Adipose tissue (tissue), 3 donors: ENCODE measurements at regions not wholly inside any gene's neighbourhood (a gene's known extent, or its start where the extent isn't known, plus 50 kb on each side); places are given as distances from the start of the nearest gene placed in this dataset.

Experiments used
- H3K27ac ChIP-seq: one replicate; pipeline ENCODE4 v1.5.1; 2013; ENCODE audit warnings: low read depth, low read length
- WGBS, 3 donors: extraction: QIAGEN DNeasy Blood & Tissue Kit; methylation state at CpG; one replicate each; pipeline ENCODE4 v1.1.7; 2013; 5-methylcytosine and 5-hydroxymethylcytosine counted together
- donor health status: healthy with polysubstance abuse.
- donor health status: Bipolar disorder and iron deficiency.
- donor health status: healthy.

DNA sequence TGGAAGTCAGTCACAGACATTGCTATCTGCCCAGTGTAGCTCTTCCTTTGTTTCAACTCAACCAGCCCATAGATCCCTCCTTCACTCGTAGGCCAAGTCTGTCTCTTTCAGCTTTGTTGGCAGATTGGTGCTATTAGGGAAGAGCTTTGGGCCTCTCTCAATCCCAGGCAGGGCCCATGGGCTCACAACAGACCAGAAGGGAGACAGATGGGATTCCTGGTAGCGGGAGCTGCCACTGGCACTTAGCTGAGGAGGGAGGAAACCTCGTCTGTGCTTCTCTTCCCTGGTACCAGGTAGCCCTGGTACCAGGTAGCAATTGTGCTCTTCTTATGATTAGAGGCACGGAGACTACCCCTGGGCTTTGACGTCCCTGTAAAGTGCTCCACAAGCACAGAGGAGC, 592.0 kb downstream of the TYW1 start:
- WGBS, 3 donors, result 57 to 74% (median 66%) methylated on average over 5 of the region's 5 CpGs

DNA sequence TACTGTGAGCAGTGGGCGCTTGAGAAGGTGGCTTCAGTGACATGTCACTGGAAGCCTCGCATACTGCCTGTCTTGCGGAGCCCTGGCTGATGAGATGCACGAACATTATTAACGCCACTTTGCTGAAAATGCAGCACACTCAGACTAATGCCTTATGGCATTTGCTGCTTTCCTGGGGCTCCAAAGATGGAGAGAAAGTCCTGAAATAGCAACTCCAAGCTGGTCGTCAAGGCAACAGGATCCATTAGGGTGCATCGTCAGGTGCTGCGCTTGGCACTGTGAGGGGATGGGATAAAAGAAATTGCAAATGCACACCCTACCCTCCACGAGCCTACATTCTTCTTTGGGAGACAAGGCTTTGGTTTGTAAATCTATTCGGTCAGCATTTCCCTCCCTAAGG, 592.5 kb downstream of the TYW1 start:
- 74 to 78% (median 77%) methylated on average over 10 of the region's 10 CpGs for WGBS, 3 donors
- no peak overlapping the region for H3K27ac ChIP-seq

More for the DNA sequence above, 592.0 kb downstream of the TYW1 start:
- no peak overlapping the region for H3K27ac ChIP-seq

DNA sequence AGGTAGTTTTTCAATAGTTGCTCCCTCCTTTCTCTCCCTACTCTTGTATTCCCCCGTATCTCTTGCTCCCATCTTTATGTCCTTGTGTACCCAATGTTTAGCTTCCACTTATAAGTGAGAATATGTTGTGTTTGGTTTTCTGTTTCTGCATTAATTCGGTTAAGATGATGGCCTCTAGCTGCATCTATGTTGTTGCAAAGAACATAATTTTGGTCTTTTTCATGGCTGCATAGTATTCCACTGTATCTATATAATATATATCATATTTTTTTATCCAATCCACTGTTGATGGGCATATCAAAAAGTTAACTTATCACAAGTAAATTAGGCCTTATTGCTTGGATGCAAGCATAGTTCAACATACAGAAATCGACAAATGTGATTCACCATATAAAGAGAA, 594.0 kb downstream of the TYW1 start:
- WGBS, 3 donors, result 81 to 85% (median 83%) methylated on average over 3 of the region's 3 CpGs

DNA sequence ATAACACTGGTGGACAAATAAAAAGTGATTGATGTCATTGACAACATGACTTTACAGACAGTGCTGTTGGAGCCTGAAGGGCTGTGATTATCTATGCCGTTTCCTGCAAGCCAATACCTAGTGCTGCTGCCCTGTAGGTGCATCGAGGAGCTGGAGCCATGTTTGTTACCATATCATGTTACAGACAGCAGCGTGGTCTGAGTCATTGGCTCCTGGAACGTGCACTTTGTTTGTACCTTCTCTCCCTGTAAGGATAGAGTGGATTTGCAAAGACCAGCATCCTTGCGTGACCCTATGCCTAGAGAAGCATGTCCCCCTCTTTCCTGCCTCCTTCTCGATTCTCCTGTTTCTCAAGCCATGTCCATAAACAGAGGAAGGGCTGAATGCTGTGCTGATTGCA, 597.2 kb downstream of the TYW1 start:
- no peak overlapping the region for H3K27ac ChIP-seq
- 33 to 40% (median 34%) methylated on average over 6 of the region's 6 CpGs for WGBS, 3 donors

More for the DNA sequence above, 594.0 kb downstream of the TYW1 start:
- no peak overlapping the region for H3K27ac ChIP-seq

DNA sequence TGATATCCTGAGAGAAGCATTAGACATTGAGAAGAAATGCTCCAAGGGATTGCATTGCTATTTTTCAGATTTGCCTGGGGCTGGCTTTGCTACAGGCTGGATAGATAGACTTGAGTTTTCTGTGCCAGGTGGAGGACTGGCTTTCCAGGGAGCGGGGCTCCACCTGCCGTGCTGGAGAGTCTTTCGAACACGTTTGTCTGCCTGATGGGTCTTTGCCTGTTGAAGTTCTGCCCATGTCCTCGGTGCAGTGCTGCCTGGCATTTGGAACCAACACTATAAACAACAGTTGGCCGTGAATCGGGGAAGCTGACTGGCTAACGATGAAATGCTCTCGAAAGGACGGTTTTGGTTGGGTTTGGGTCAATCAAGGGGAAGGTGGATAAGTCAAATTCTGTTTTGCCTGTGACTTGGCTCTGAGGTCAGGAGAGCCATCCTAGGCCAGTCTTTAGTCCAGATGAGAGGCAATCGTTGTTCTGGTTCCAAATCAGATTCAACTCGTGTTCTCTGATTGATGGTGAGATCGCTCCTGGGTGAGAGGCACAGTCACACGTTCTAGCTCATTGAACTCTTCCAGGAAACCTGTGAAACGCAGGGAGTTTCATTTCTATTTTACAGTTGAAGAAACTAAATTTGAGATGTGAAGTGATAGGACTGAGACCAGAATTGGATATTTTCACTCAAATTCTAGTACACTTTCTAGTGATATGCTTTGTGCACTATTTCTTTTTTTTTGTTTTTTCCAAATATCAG, 599.0 kb downstream of the TYW1 start:
- no peak overlapping the region for H3K27ac ChIP-seq
- WGBS, 3 donors, result 78 to 86% (median 85%) methylated on average over 15 of the region's 15 CpGs

DNA sequence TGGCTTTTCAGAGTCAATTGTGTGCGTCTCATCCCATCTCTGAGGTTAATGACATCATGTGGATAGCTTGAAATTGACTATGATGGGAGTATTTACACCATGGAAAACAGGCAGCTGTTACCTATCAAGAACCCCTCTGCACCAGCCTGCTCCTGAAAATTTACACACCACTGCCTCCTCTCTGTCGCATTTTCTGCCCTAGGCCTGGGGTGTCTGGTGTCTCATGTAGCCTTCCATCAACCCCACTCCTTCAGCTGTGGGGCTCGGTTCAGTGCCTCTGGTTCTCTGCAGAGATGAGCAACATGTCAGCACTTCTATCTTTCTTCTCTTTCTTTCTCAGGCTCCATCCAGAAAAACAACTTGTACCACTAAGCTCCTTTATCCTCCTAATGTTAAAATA, 600.5 kb downstream of the TYW1 start:
- H3K27ac ChIP-seq, result no peak overlapping the region
- 83 to 87% (median 86%) methylated on average over 3 of the region's 3 CpGs for WGBS, 3 donors

DNA sequence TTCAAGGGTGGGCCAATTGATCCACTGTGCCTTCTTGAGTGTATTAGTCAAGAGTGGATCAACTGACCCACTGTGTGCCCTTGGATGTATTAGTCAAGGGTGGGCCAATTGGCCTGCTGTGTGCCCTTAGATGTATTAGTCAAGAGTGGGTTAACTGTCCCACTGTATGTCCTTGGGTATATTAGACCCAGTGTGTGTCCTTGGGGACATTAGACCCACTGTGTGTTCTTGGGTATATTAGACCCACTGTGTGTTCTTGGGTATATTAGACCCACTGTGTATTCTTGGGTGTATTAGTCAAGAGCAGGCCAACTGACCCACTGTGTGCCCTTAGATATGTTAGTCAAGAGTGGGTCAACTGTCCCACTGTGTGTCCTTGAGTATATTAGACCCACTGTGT, 601.8 kb downstream of the TYW1 start:
- no peak overlapping the region for H3K27ac ChIP-seq

DNA sequence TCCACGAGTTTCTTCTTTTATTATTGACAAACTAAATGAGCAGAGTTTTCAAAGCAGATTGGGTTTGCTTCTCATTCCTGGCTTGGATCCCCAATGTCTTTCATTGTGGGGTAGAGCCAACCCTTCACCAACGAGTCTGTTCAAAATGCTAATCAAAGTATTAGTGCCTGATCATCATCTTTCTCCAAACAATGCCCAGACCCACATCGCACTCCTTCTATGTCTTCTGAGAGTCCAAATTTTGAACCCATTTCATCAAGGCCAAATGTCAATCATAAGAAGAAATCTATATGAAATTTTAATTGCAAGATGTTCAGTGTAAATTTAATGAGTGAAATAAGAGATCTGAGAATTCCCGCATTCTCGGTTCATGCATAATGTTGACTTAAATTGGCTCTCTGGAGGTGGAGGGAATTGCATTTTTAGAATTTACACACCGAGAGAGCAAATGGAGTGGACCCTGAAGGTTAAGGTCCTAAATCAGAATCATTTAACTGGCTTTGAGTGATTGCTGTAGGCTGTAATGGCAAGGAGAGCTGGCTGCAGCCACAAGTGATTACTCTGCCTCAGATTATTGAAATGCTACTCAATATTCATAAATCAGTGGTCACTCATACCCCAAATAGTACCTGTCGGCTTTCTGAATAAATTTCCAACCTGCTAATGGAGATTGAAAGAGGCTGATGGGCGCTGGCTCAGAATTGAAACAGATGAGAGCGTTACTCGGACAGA, 602.9 kb downstream of the TYW1 start:
- no peak overlapping the region for H3K27ac ChIP-seq
- 81 to 90% (median 89%) methylated on average over 10 of the region's 10 CpGs for WGBS, 3 donors

DNA sequence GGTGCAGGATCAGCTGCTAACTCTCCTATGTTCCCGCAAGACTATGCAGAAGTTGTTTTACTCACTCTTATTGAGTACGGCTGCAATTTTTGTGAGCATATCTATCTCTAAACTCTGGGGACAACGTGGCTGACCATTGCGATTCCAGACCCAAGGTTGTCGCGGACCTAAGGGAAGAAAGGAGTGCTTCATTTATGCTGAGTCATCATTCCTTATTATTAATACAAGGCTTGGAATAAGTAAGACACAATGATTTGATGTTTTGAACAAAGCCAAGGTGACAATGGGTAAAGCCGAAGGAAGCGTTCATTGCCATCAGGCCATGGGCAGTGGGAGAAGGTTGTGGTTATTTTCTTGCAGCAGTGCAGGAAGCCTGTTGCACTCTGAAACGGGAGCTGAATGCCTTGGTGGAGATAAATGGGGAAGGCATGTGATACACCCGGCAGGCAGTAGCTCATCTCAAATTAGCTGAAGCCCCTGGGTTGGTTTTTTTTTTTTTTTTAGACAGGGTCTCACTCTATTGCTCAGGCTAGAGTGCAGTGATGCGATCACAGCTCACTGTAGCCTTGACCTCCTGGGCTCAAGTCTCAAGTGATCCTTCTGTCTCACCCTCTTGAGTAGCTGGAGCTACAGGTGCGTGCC, 605.7 kb downstream of the TYW1 start:
- WGBS, 3 donors, result 84 to 86% (median 85%) methylated on average over 12 of the region's 12 CpGs
- H3K27ac ChIP-seq, result no peak overlapping the region

DNA sequence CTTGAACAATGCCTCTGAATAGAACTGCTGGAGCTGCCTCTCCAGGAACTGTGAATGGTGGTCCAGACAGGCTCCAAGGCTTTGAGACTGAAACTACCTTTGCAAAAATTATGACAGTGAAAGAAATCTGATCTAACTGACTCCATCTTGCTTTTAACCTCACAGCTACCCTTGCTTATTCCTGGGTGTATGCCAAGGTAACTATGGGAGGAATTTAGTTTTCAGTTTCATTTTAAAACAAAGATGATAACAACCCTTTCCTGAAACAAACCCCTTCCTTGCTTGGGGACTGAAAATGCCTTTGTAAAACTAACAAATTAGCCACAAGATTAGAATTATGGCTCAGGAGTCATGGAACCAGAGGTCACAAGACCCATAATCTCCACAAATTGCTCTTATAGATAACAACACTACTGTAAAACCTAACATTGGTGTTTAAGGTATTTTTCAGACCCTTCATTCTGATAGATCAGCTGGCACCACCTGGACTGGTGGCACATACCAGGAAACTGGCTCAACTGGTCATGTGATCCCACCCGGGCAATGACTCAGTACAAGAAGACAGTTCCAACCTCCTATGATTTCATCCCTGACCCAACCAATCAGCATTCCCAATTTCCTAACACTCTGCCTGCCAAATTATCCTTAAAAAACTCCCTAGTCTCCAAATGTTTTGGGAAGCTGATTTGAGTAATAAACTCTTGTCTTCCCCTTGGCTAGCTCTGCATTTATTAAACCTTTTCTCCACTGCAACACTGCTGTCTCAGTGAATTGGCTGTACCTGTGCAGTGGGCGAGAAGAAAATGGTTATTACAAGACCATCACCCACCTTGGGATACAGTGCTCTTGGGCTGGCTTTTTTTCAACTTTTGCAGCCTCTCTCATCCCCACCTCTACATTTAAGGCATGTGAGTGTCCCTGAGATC, 608.1 kb downstream of the TYW1 start:
- 69 to 80% (median 72%) methylated on average over 2 of the region's 2 CpGs for WGBS, 3 donors
- no peak overlapping the region for H3K27ac ChIP-seq

DNA sequence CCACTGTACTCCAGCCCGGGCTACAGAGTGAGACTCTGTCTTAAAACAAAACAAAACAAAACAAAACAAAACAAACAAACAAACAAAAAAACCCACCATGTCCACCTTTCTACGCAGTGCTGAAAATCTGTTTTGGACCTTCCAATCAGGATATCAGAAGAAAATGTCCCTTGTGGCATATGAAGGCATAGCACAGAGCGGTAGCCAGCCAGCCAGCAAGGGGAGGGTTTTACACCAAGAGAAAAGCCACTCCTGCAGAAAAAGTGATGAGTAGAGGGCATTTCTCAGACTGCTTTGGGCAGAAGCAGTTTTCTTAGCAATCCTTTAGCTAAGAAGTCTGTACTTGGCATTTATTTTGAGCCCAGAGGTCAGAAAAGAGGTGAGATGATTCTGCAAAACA, 612.2 kb downstream of the TYW1 start:
- H3K27ac ChIP-seq, result no peak overlapping the region
- WGBS, 3 donors, result 88 to 92% (median 88%) methylated on average over 3 of the region's 3 CpGs

DNA sequence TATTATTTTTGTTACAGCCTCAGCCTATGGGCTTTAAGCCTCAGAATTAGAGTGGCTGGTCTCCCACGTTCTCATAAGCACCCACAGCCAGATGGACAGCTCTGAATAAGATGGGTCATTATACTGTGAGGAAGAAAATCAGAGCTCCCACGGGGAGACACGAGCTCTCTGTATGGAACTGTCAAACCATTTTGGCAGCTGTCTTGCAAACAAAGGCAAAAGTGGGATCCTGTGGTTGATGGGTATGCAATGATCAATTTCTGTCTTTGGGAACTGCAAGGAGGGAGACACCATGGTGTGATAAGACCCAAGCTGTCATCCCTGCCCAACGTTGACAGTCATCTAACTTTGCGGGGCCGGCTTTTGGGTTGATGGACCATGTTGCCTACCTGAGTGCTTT, 614.3 kb downstream of the TYW1 start:
- WGBS, 3 donors, result 74 to 81% (median 80%) methylated on average over 6 of the region's 6 CpGs
- no peak overlapping the region for H3K27ac ChIP-seq

DNA sequence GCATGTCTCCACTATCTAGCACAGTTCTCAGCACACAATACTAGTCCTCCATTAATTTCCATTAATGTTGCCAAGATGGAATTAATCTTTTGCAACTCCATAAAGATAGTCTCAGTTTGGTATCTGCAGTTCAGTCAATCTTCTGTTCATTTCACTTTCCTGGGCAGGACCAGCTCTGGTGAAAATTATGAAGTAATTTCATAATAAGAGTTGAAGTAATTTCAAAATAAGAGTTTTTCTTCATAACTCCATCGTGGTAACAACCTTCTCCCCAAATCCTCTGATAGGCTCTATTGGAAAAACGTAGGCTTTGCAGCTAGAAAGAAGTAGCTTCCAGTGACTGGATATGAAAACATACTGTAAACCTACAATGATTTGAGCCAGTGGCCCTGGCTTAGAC, 618.2 kb downstream of the TYW1 start:
- 48 to 56% (median 49%) methylated on average over 2 of the region's 2 CpGs for WGBS, 3 donors

DNA sequence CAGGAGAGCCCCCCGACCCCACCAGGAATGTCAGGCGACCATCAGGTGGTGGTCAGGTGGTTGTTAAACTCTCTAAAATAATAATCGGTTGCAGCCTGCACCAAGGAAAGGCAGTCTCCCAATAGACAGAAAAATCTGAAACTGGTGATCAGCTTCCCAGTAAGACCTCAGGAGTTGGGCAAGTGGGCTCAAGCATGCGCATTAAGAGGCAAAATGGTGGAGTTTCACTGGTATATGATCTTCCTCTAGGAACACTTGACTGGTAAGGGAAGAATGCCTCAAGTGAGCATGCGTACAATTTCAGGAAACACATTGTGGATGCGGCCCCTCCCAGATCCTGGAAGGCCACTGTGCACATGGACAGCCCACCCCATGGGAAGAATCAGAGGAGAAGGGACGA, 619.9 kb downstream of the TYW1 start:
- no peak overlapping the region for H3K27ac ChIP-seq
- 79 to 88% (median 80%) methylated on average over 7 of the region's 7 CpGs for WGBS, 3 donors

More for the DNA sequence above, 618.2 kb downstream of the TYW1 start:
- no peak overlapping the region for H3K27ac ChIP-seq

DNA sequence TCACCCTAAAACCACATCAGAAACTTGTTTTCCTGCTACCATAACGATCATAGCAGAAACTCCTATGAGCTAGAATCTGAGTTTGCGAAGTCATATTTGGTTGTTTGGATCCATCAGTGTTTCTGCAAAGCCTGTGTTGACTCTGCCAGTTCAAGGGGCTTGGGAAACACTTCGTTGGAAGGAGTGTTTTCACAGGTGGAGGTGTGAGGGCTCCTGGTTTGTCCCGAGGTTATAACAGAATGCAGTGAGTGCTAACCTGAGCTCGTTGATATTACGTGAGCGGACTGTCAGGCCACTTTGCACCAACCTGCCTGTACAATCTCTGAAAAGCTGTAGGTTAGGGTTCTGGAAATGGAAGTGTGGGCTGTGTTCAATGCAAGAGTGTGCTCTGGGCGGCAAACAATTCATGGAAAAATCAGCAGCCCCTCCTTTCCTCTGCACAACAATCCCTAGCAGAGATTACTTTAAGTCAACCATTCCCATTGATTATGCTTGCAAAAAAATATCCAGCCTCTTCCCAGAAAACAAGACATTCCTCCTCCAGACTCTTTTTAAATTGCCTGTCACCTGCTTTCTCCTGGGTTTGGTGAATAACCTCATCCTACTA, 622.0 kb downstream of the TYW1 start:
- no peak overlapping the region for H3K27ac ChIP-seq
- 43 to 57% (median 48%) methylated on average over 8 of the region's 8 CpGs for WGBS, 3 donors

DNA sequence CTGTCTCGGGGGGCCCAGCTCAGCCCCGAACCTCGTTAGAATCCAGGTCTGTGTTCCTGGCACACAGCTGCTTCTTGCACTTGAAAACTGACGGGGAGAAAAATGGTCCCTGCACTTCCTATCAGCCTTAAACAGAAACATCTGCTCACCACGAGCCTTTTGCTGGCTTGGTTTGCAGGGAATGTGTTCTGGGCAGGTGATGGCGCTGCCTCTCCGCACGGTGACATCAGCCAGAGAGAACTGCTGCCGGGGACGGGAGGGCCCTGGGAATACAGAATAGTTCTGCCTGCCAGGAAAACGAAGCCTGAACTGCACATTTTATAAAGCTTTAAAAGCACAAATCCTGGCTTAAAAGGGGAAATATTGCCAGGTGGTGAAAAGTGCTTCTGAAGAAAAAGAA, 622.5 kb downstream of the TYW1 start:
- no peak overlapping the region for H3K27ac ChIP-seq
- 6 to 17% (median 8%) methylated on average over 11 of the region's 11 CpGs for WGBS, 3 donors

DNA sequence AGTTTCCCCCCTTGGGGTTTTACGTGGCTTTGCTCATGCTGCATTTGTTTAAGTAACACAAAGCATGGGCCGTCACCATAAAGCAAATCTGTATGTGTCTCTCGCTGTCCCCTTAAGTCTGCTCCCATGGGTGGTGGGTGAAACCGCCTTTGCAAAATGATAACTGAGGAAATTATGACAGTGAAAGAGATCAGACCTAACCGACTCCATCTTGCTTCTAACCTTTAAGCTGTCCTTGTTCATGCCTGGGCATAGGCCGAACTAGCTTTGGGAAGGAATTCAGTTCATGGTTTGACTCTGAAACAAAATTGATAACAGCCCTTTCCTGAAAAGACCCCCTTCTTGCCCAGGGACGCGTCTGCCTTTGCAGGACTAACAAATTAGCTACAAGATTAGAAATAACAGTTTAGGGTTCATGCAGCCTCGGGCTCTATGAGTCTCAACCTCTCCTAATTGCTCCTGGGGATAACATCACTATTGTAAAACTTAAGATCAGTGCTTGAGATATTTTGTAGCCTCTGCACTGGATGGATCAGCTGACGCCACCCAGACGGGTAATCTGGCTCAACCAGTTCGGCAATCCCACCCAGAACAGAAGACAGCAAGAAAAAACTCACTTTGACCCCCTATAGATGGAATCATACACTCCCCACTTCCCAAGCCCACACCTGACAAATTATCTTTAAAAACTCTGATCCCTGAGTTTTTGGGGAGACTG, 623.7 kb downstream of the TYW1 start:
- H3K27ac ChIP-seq, result no peak overlapping the region

DNA sequence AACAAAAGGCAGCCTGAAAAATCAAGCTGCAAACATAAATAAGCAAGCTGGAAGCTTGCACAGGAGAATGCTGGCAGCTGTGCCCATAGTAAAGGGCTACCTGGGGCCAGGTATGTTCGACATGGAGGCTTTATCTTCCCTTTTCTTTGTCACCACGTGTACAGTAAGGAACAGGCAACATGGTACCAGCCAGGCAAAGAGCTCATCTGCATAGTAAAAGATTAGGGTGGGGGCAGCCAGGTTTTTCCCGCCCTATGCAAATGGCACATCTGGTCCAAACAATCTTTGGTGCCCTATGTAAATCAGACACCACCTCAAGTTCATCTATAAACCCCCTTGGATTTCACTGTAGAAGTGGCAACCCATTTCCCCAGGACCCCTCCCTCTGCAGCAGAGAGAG, 625.1 kb downstream of the TYW1 start:
- WGBS, 3 donors, result 49 to 70% (median 53%) methylated on average over 3 of the region's 3 CpGs
- no peak overlapping the region for H3K27ac ChIP-seq

More for the DNA sequence above, 623.7 kb downstream of the TYW1 start:
- WGBS, 3 donors, result 76 to 92% (median 89%) methylated on average over 12 of the region's 12 CpGs
